ENCODE measurements at regions not wholly inside any gene's neighbourhood (a gene's known extent, or its start where the extent isn't known, plus 50 kb on each side); places are given as distances from the start of the nearest gene placed in this dataset.
"Not testable (repeated sequence)": the region's sequence is repeated elsewhere in the genome, so short reads cannot be mapped to it uniquely, and the experiment has no call there.

GRCh38 chr13:52298079-52298661 lies 107.8 kb downstream of the THSD1 start:
- TF ChIP-seq POLR2AphosphoS5, CTCF (IDR thresholded peaks at IDR 0.05): not testable (repeated sequence)
